GM21515 (cell line): ENCODE measurements at regions not wholly inside any gene's neighbourhood (a gene's known extent, or its start where the extent isn't known, plus 50 kb on each side); places are given as distances from the start of the nearest gene placed in this dataset.

Experiments used
- ATAC-seq: cut with Tn5 transposase; IDR thresholded peaks from one replicate; pipeline ENCODE4 v1.9.1; 2021; ENCODE audit not compliant: unreplicated experiment

DNA sequence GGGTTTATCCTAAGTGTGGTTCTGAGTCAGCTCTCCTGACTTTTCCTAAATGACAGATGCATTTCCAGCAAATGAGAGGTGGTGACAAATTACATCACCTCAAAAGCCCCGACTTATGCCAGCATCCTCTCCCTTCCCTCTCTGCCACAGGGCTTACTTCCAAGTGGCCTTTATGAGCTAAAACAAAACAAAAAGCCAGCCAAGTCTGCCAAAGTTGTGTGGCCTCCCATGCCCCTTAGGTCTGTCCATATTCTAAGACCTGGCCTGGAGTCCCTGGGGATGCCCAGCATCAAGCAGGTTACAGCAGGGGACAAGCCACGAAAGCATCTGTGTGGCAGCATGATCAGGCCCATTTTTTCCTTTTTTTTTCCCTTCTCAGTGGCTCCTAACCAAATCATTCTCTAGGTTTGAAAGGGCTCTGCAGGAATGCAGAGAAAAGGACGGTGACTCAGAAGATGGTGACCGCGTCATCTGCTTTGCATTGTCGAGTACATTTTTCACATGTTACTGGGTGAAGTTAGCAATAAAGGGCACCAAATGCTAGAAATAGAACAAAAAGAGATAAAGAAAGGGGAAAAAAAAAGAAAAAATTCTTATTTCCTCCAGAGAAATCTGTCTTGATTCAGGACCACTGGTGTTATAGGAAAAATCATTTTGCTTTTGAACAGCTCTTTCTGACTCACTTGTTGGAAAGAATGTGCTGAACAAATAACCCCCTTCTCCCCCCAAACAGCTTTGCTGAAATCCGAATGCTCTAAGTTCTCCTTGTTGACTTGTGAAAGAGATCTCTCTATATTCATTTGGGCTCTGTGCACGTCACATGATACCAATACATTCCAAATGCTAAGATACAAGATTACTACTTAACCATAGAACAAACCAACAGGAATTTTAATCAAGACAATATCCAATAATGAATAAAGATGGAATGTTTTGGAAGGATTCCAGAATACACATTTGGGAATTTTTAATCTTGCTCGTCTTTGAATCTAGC lies 178.7 kb downstream of the EN1 start:
- no peak for ATAC-seq

DNA sequence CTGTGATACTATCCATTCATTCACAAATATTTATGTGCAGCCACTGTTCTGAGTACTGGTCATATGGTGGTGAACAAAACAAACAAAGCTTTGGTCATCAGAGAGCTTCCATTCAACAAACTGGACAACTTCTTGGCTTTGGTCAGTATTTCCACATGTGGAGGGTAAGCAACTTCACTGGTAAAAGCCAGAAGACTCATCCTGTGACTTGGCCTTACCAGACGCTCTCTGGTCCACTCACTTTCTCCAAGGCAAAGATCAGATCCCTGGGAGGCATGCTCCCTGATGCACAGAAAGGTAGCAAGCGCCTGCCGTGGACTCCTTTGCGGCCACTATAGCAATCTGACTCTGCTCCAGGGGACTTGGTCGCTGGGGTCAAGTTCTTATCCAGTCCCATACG lies 179.5 kb downstream of the EN1 start:
- no peak for ATAC-seq

DNA sequence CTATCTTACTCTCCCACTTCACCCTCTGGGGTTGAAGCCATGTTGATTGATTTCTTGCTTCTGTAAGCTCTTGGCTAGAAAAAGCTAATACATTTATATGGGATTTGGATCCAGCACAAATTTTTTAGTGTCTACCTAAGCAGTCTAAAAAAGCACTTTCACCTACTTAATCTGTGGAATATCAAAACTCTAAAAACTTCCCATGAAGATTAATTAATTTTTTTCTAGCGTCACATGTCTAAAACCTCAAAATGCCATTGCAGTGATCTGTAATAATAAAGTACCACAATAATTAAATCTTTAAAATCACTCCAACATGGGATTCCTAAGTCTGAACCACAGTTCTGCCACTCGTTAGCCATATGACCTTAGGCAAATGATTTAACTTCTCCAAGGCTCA lies 180.1 kb downstream of the EN1 start:
- ATAC-seq: no peak

DNA sequence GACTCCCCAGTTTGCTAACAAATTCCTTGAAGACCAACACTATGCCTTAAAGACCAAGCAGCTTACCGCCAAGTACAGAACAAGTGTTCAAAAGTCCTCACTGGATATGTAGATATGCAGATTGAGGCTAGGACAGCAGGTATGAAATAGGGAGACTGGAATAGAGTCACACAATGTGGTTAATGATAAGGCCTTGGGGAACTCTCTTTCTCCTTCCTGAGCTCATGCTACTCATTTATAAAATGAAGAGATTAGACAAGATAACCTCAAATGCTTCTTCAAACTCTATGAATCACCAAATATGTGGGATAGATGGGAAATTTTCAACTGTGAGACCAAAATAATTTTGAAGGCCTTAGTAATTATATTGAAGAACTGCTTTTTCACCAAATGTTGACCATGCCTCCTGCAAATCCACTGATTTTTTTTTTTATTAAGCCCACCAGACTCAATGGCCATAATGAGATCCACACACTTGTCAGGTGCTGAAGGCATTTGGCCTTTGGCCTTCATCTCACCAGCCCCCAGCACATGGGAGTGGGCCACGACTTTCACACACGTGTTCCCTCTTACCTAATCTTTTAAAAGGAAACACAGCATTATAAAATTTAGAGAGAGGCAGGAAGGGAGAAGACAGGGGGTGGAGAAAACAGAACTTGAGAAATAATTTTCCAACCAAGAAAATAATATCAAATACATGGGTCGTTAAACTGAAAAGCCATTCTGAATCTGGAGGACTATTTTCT lies 181.5 kb downstream of the EN1 start:
- ATAC-seq: no peak

DNA sequence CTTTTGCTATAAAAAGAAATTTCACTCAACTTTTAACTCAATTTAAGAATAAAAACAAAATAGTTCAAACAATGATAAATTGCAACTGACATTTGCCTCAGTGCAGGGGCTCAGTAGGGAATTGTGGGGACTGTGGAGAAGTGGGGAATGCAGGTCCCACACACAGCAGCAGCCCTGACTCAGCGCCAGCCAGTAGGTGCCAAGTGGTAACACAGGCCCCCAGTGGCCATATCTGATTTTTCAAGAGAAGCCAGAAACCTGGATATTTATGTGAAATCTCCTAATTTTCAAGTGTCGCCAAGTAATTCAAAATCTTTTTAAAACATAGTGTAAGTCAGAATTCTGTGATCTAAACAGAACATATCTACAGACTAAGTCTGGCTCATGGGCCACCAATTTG lies 186.3 kb downstream of the EN1 start:
- ATAC-seq: no peak

DNA sequence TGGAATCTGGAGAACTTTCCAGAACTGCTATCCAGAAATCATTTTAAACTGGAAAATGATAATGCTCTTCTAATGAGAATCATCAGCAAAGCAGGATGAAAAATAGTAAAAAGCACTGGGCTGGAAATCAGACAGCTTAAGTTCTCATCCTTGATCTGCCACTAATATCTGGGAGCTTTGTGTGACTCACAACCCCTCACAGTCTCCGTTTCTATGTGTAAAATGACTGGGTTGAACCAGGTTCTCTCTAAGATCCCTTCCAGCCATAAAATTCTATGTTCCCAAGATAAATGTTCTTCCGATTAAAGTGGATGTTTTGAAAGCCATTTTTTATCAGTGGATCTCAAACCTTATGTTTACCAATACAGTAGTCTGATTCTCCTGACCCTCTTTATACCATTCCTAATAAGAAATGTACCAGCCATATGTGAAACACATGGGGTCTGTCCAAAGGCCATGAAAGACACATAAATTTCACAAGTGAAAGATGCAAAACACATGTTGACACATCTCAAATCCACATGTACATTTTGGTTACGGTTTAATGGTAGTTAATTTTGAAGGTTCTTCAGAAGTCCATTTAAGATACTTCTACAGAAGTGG lies 188.8 kb downstream of the EN1 start:
- ATAC-seq: no peak

DNA sequence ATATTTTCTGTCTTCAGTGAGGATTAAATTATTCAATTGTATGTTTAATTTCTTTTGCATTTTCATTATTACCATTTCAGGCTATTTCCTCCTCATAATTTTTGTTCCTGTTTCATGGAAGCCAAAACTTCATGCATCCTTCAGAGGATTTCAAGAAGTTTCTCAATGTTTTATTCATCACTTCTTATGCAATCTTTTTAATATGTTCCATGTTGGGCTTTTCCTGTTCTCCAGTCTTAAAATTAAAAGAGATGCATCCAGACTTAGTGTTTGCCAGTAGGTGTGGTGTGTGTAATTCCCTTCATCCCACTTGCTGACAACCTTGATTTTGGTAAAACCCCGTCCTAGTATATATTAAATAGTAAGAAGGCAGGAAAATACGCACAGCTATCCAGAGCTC lies 190.0 kb downstream of the EN1 start:
- no peak for ATAC-seq

DNA sequence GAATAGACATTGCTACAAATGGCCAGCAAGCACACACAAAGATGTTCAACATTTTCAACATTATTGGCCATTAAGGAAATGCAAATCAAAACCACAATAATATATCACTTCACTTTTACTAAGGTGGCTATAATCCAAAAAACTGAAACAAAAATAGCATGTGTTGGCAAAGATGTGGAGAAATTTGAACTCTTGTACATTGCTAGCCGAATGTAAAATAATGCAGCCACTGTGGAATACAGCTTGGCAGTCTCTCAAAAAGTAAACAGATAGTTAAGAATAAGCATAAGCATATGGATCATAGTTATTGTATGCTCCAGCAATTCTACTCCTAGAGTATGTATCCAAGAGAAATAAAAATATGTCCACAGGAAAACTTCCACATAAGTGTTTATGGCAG lies 192.5 kb downstream of the EN1 start:
- no peak for ATAC-seq

DNA sequence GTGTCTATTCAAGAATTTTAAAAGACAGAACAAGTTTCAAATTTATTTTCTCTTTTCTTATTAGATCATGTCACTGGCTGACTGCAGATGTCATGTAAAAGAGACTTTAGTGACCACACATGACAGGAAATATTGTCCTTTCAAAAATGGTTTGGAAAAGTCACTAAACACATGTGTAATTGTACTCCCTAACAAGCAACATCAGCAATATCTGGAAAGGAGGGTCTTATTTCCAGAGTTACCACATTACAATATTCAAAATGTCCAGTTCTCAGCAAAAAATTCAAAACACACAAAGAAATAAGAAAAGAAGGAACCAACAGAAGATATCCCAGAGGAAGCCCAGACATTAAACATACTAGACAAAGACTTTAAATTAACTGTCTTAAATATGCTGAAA lies 197.1 kb downstream of the EN1 start:
- ATAC-seq: no peak

DNA sequence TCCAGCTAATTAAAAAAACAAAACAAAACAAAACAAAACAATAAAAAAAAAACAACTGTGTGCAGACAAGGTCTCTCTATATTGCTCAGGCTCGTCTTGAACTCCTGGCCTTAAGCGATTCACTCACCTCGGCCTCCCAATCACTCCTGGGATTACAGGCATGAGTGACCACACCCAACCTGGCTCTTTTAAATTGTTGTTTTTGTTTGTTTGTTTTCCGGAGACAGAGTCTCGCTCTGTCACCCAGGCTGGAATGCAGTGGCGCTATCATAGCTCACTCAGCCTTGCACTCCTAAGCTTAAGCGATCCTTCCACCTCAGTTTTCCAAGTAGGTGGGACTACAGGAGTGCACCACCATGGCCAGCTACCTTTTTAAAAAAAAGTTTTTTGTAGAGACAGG lies 201.6 kb downstream of the EN1 start:
- no peak for ATAC-seq

DNA sequence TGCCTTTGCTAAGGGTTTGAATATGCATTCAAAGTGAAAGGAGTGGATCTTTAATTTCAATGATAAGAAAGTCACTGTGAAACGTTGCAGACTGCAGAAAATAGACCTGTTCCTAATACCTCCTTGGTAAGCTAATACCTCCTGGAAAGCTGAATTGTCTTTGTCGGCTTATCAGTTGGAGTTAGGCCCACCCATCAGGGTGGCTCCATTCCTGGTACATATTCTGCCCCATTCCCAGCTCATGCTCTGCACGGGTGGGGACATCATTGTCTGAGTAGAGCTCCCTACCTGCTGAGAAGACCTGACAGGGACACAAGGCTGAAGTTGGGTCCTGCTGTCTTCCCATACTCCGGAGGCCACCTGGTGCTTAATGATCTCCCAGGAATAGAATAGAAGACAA lies 203.3 kb downstream of the EN1 start:
- ATAC-seq: no peak

DNA sequence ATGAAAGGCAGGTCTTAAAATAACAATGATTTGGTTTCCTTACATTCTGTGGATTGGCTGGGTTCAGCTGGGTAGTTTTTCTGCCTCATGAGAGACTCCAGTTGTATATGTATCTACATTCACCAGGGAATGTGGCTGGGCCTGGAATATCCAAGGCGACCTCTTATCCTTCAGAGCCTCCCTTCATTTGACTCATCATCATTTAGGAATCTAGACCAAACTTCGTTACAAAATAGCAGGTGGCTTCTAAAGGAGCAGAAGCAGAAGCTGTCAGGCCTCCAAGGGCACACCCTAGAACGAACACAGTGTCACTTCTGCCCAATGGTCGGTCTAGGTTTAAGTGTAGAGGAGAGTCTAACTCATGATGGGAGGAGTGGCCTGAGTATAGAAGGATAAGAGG lies 204.2 kb downstream of the EN1 start:
- ATAC-seq: no peak

DNA sequence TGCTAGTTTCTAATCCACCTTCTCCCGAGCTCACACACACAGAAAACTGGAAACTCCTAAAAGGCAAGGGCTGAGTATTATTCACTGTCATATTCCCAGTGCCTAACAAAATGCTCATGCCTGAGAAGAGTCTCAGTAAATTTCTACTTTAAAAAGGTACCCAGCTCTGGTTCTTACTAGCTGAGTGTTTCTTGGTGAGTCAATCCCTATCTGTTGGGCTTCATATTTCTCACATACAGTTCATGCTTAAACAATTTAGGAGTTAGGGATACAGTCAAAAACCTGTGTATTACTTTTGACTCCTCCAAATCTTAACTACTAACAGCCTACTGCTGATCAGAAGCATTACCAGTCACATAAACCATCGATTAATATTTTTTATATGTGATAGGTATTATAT lies 204.9 kb downstream of the EN1 start:
- no peak for ATAC-seq

DNA sequence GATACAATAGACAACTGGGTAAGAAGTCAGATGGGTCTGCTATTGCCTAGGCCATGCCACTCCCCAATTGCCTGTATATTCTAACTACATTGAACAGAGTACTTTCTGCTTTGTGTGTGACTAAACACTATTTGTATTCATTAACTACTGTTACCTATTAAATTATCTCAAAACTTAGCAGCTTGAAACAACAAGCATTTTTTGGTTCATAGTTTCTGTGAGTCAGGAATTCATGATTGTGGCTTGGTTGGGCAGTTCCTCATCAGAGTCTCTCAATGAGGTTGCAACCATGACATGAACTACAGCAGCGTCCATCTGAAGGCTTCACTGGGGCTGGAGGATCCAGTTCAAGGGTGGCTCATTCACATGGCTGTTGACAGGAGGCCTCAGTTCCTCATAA lies 205.7 kb downstream of the EN1 start:
- ATAC-seq: no peak

DNA sequence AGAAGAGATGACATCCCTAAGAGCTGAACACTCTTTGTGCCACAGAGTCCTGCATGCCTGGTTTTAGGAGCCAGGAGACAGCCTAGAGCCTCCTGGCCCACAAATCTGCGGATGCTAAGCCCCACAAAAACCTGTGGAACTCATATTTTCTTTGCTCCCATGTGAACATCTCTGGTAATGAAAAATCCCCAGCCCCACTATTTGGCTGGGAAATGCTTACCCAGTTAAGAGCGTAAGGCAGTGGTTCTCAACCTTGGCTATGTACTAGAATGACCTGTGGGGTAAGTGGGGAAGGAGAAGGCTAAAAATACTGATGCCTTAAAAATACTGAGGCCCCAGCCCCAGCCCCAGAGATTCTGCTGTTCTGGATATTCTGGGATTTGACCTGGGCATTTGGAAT lies 208.1 kb downstream of the EN1 start:
- ATAC-seq: no peak

DNA sequence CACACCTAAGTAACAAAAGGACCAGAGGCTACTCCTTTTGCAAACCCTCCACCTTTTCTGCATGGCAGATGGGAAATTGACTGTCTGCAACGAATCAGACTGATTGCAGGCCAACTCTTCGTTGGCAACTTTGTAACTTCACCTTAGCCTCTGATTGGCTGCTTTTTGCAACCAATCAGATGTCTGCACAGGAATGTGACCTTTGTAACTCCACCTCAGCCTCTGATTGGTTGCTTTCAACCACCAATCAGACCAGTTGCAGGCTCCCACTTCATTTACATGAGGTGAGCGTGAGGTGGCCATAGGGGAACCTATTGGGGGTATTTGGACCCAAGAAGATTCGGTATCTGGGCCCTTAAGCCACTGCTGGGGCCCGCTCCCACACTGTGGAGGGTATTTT lies 209.0 kb downstream of the EN1 start:
- ATAC-seq: no peak

DNA sequence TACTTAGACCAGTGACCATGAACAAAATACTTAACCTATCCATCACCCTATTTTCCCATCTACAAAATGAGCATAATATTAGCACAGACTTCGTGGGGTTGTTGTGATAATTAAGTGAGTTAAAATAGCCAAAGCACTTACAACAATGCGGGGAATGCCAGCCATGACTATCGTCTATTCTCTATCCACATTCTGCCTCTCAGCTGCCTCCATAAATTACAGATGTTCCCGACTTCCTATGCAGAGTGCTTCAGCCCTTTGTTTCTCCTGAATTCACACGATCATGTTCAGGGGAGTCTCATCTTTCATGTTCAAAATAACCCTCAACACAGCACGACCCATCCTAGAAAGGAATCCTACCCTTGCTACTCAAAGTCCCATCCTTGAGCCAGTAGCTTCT lies 211.6 kb downstream of the EN1 start:
- no peak for ATAC-seq

DNA sequence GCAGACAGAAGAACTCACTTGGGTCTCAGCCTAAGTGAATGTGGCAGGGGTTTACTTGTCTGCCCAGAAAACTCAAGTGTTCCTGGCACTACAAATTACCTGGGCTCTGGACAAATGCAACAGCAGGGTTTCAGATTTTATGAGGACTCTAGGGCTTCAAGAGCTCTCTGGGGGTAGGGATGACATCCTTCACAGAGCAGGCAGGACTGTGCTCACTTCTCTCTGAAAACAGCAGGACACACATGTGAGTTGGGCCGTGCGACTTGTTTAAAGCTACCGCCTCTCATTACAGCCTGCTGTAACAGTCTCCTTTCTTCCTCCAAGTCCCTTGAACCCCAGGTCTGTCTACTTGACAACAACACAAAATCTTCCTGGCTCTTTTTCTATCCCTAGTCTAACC lies 212.6 kb downstream of the EN1 start:
- no peak for ATAC-seq

DNA sequence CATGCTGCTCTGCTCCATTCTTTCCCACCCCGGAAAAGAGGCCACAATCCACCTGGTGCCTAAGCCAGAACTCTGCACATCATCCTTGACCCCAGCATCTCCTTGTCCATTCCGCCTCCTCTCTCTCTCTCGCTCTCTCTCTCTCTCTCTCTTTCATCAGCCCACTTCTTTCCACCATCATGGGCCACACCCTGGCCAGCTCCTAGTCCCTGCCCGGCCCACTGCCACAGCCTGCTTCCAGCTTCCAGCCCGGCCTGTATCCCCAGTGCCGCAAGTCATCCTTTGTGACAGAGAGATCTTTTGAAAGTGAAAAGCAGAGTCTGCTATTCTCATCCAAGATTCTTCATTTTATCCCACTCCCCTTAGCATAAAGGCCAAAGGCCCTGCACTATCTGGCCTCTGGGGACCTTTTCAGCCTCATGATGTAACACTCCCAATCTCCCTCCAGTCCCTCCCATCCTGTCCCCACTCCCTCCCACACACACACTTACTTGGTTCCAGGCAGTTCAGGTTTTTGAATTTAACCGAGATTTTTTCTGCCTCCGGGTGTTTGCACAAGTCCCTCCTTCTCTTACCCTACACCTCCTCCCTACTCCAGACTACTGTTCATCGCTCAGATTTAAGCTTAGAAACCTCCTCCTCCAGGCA lies 214.0 kb downstream of the EN1 start:
- no peak for ATAC-seq

DNA sequence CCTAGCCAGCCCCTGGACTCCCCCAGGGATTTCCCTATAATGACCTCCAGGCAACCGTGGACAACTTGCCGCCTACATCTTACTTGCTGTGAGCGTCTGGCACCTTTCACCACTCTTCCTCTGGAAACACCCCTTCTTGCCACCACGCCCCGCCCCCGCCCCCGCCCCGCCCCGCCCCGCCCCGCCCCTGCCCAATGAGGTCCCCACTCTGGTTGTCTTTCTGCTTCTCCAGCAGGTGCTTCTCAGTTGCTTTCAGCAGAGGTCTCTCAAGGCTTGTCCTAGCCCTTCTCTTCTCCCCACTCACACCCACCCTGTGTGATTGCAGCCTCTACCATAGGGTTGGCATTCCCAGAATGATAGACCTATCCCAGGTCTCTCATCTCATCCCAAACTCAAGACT lies 214.5 kb downstream of the EN1 start:
- ATAC-seq: no peak

DNA sequence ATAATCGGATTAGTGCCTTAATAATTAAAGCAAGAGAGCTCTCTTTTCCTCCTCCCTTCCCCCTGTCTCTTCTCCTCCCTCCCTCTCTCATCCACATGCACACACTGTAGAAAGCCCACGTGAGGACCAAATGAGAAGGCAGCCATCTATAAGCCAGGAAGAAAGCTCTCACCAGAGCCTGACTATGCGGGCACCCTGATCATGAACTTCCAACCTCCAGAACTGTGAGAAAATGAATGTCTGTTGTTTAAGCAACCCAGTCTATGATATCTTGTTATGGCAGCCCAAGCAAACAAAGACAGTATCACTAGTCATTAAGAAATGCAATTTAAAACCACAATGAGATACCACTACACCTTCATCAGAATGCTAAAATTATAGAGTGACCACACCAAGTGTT lies 220.3 kb downstream of the EN1 start:
- no peak for ATAC-seq
